Neural progenitor cell (in vitro differentiated cells): ENCODE measurements at regions not wholly inside any gene's neighbourhood (a gene's known extent, or its start where the extent isn't known, plus 50 kb on each side); places are given as distances from the start of the nearest gene placed in this dataset.

ENCODE experiments used
- DNase-seq: peaks from one replicate; pipeline ENCODE4 v3.0.0-alpha.2; 2016; ENCODE audit warnings: low spot score
- H2AFZ ChIP-seq: fragments of 200-600 bp; sonication (generic); replicated peaks from 2 replicates; pipeline ENCODE4 v1.6.1; 2016; ENCODE audit warnings: antibody characterized with exemption
- H3F3A ChIP-seq: fragments of 200-600 bp; sonication (generic); 2 replicates; pipeline ENCODE4 v1.6.1; 2016; ENCODE audit warnings: antibody characterized with exemption, low read depth
- H3K27ac ChIP-seq: fragments of 200-600 bp; sonication (generic); 2 replicates; pipeline ENCODE4 v1.5.1; 2016; ENCODE audit warnings: mild to moderate bottlenecking
- H3K27me3 ChIP-seq: fragments of 200-600 bp; sonication (generic); 2 replicates; pipeline ENCODE4 v1.6.1; 2016; ENCODE audit warnings: mild to moderate bottlenecking, moderate library complexity
- H3K36me3 ChIP-seq: fragments of 200-600 bp; sonication (generic); 2 replicates; pipeline ENCODE4 v1.5.1; 2016
- H3K4me1 ChIP-seq: fragments of 200-600 bp; sonication (generic); 2 replicates; pipeline ENCODE4 v1.6.1; 2016; ENCODE audit warnings: mixed run types
- H3K4me2 ChIP-seq: fragments of 200-600 bp; sonication (generic); 2 replicates; pipeline ENCODE4 v1.6.1; 2016
- H3K4me3 ChIP-seq: fragments of 200-600 bp; sonication (generic); 2 replicates; pipeline ENCODE4 v1.5.1; 2016
- H3K79me2 ChIP-seq: fragments of 200-600 bp; sonication (generic); 2 replicates; pipeline ENCODE4 v1.6.1; 2016; ENCODE audit warnings: low read depth
- H3K9ac ChIP-seq: fragments of 200-600 bp; sonication (generic); 2 replicates; pipeline ENCODE4 v1.6.1; 2016
- H3K9me3 ChIP-seq: fragments of 200-600 bp; sonication (generic); 2 replicates; pipeline ENCODE4 v1.5.1; 2016; ENCODE audit warnings: low read depth
- H4K20me1 ChIP-seq: fragments of 200-600 bp; sonication (generic); 2 replicates; pipeline ENCODE4 v1.6.1; 2016; ENCODE audit warnings: low read depth
- H3K27ac Mint-ChIP-seq: 3 replicates; pipeline ENCODE4 v1.8.0; 2021; ENCODE audit warnings: mixed read lengths
- H3K27me3 Mint-ChIP-seq: 2 replicates; pipeline ENCODE4 v1.8.0; 2022; ENCODE audit warnings: low read depth, mild to moderate bottlenecking, inconsistent platforms, moderate library complexity, mixed read lengths; ENCODE audit not compliant: insufficient read depth
- H3K36me3 Mint-ChIP-seq: 3 replicates; pipeline ENCODE4 v1.8.0; 2021; ENCODE audit warnings: mixed read lengths
- H3K4me1 Mint-ChIP-seq: 3 replicates; pipeline ENCODE4 v1.8.0; 2021; ENCODE audit warnings: mixed read lengths
- H3K4me3 Mint-ChIP-seq: 3 replicates; pipeline ENCODE4 v1.8.0; 2021; ENCODE audit warnings: mild to moderate bottlenecking, moderate library complexity, mixed read lengths
- H3K9me3 Mint-ChIP-seq: 3 replicates; pipeline ENCODE4 v1.8.0; 2020; ENCODE audit warnings: mixed read lengths
- EZH2 ChIP-seq: fragments of 200-600 bp; sonication (generic); IDR thresholded peaks from 2 replicates; pipeline ENCODE4 v1.6.1; 2017; ENCODE audit warnings: antibody characterized with exemption, mild to moderate bottlenecking, moderate library complexity
- EZH2phosphoT487 ChIP-seq: fragments of 200-600 bp; sonication (generic); IDR thresholded peaks from 2 replicates; pipeline ENCODE4 v1.6.1; 2017; ENCODE audit warnings: antibody characterized with exemption
- TF ChIP-seq, protein P1 (sequence below): fragments of 200-600 bp; sonication (generic); IDR thresholded peaks from 2 replicates; pipeline ENCODE4 v1.5.1; 2017; ENCODE audit warnings: antibody characterized with exemption, mild to moderate bottlenecking

GRCh38 chr15:45855907-45856579, 221.2 kb downstream of the SQOR start:
- no peak overlapping the region for H3K4me2 ChIP-seq
- H3K4me3 ChIP-seq = no peak overlapping the region
- no peaks in the 10 kb centered on the region for H3K36me3 Mint-ChIP-seq
- H3K27ac Mint-ChIP-seq = no peak overlapping the region
- H3K4me1 ChIP-seq = no peaks in the 10 kb centered on the region
- no peak overlapping the region for H3K4me3 Mint-ChIP-seq
- H3K27me3 ChIP-seq = no peaks in the 10 kb centered on the region
- H3K27me3 Mint-ChIP-seq = no peaks in the 10 kb centered on the region
- H3K9me3 ChIP-seq = no peaks in the 10 kb centered on the region
- H3K4me1 Mint-ChIP-seq = no peaks in the 10 kb centered on the region
- no peaks in the 10 kb centered on the region for H4K20me1 ChIP-seq
- no peak overlapping the region for H3K27ac ChIP-seq
- peaks cover 5% of the 10 kb centered on the region for H3K9me3 Mint-ChIP-seq
- no peaks in the 10 kb centered on the region for H3F3A ChIP-seq
- no peaks in the 10 kb centered on the region for H3K36me3 ChIP-seq
- no peaks in the 10 kb centered on the region for H3K79me2 ChIP-seq
- H2AFZ ChIP-seq = no peak overlapping the region
- TF ChIP-seq EZH2 (no peak), EZH2phosphoT487 (no peak)
- TF ChIP-seq, protein P1, sequence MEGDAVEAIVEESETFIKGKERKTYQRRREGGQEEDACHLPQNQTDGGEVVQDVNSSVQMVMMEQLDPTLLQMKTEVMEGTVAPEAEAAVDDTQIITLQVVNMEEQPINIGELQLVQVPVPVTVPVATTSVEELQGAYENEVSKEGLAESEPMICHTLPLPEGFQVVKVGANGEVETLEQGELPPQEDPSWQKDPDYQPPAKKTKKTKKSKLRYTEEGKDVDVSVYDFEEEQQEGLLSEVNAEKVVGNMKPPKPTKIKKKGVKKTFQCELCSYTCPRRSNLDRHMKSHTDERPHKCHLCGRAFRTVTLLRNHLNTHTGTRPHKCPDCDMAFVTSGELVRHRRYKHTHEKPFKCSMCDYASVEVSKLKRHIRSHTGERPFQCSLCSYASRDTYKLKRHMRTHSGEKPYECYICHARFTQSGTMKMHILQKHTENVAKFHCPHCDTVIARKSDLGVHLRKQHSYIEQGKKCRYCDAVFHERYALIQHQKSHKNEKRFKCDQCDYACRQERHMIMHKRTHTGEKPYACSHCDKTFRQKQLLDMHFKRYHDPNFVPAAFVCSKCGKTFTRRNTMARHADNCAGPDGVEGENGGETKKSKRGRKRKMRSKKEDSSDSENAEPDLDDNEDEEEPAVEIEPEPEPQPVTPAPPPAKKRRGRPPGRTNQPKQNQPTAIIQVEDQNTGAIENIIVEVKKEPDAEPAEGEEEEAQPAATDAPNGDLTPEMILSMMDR = no peak
- DNase-seq = no peak
- no peak overlapping the region for H3K9ac ChIP-seq

DNA sequence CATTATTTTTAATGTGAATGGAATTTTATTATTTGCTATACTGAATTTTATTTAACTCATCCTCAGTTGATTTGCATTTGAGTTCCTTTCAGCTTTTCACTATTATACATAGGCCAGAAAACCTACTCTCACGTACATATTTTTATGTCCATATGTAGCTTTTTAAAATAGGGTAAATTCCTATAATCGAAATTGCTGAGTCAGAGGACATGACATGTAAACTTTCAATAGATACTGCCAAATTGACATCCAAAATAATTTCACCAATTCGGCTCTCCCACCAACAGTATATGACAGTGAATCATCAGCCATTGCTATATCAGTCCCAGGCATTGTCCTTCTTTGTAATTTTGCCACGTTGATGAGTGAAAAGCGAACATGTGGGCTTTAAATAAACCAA, 222.5 kb downstream of the SQOR start:
- H3K27ac Mint-ChIP-seq = no peak overlapping the region
- no peaks in the 10 kb centered on the region for H3K79me2 ChIP-seq

GRCh38 chr15:45858491-45858890, 223.7 kb downstream of the SQOR start:
- no peaks in the 10 kb centered on the region for H3K27me3 ChIP-seq
- peaks cover 3% of the 10 kb centered on the region for H3K9me3 Mint-ChIP-seq
- no peak overlapping the region for H3K27ac ChIP-seq
- no peaks in the 10 kb centered on the region for H3K36me3 Mint-ChIP-seq
- no peak overlapping the region for H3K4me3 ChIP-seq
- no peak overlapping the region for H3K27ac Mint-ChIP-seq
- H3K27me3 Mint-ChIP-seq = no peaks in the 10 kb centered on the region
- TF ChIP-seq, protein P1 = no peak
- TF ChIP-seq EZH2phosphoT487 (no peak), EZH2 (no peak)
- H3K36me3 ChIP-seq = no peaks in the 10 kb centered on the region
- H3K4me1 ChIP-seq = no peaks in the 10 kb centered on the region
- H2AFZ ChIP-seq = no peak overlapping the region
- H3K4me2 ChIP-seq = no peak overlapping the region
- H3K4me3 Mint-ChIP-seq = no peak overlapping the region
- no peaks in the 10 kb centered on the region for H3K9me3 ChIP-seq
- H3F3A ChIP-seq = no peaks in the 10 kb centered on the region
- DNase-seq = no peak
- no peaks in the 10 kb centered on the region for H3K79me2 ChIP-seq
- no peaks in the 10 kb centered on the region for H3K4me1 Mint-ChIP-seq
- H3K9ac ChIP-seq = no peak overlapping the region
- no peaks in the 10 kb centered on the region for H4K20me1 ChIP-seq

More for the DNA sequence above, 222.5 kb downstream of the SQOR start:
- no peak for DNase-seq
- no peaks in the 10 kb centered on the region for H3K4me1 ChIP-seq
- H3K27me3 ChIP-seq = no peaks in the 10 kb centered on the region
- H3K4me2 ChIP-seq = no peak overlapping the region
- no peak overlapping the region for H3K4me3 ChIP-seq
- Mint-ChIP-seq H3K27me3 (no peaks in the 10 kb centered on the region), H3K4me1 (no peaks in the 10 kb centered on the region), H3K4me3 (no peak overlapping the region), H3K9me3 (peaks cover 5% of the 10 kb centered on the region), H3K36me3 (no peaks in the 10 kb centered on the region)
- no peak overlapping the region for H3K27ac ChIP-seq
- H3K9me3 ChIP-seq = no peaks in the 10 kb centered on the region
- no peak for TF ChIP-seq EZH2phosphoT487
- TF ChIP-seq, protein P1 = no peak
- TF ChIP-seq EZH2 = no peak
- H3K36me3 ChIP-seq = no peaks in the 10 kb centered on the region
- no peak overlapping the region for H2AFZ ChIP-seq
- no peaks in the 10 kb centered on the region for H4K20me1 ChIP-seq
- no peaks in the 10 kb centered on the region for H3F3A ChIP-seq
- no peak overlapping the region for H3K9ac ChIP-seq
